Activated T-helper 1 cell treated with anti-CD3 and anti-CD28 coated beads, Interleukin-12 subunit alpha, Interleukin-12 subunit beta, Interleukin-2, Interleukin-4 antibody, amounts not matched to agents 30 ng/mL and 10 ng/mL and 1 ng/mL, durations not matched to agents 14 hours and 24 hours and 36 hours (primary cell): ENCODE measurements at regions not wholly inside any gene's neighbourhood (a gene's known extent, or its start where the extent isn't known, plus 50 kb on each side); places are given as distances from the start of the nearest gene placed in this dataset.
A peak's percentile ranks its signal among the peaks of the same experiment; 100 is the strongest.

Experiments
- DNase-seq: peaks from one replicate; pipeline ENCODE4 v3.0.0; 2021; ENCODE audit warnings: low spot score
- H3K27ac Mint-ChIP-seq: one replicate; pipeline ENCODE4 v1.8.0; 2021; ENCODE audit warnings: mild to moderate bottlenecking, mixed read lengths
- H3K27me3 Mint-ChIP-seq: one replicate; pipeline ENCODE4 v1.8.0; 2022; ENCODE audit warnings: mild to moderate bottlenecking, moderate library complexity, mixed read lengths; ENCODE audit not compliant: insufficient read depth
- H3K36me3 Mint-ChIP-seq: one replicate; pipeline ENCODE4 v1.8.0; 2021; ENCODE audit warnings: low read depth, mixed read lengths
- H3K4me1 Mint-ChIP-seq: one replicate; pipeline ENCODE4 v1.8.0; 2021; ENCODE audit warnings: low read depth, mixed read lengths
- H3K4me3 Mint-ChIP-seq: one replicate; pipeline ENCODE4 v1.8.0; 2021; ENCODE audit warnings: mild to moderate bottlenecking, moderate library complexity, mixed read lengths
- H3K9me3 Mint-ChIP-seq: one replicate; pipeline ENCODE4 v1.8.0; 2021; ENCODE audit warnings: mixed read lengths
- intact Hi-C: fragments of 100-400 bp; cut with micrococcal nuclease; formaldehyde crosslinking; loops from one replicate; pipeline ENCODE4 v1.15.1; 2024

GRCh38 chr2:217657252-217657651 lies 345.5 kb downstream of the TNS1 start:
- intact Hi-C loops: no loop called here
- Mint-ChIP-seq H3K4me1 (peaks cover 16% of the 10 kb centered on the region), H3K4me3 (no peak overlapping the region), H3K9me3 (no peaks in the 10 kb centered on the region), H3K36me3 (no peaks in the 10 kb centered on the region), H3K27ac (no peak overlapping the region), H3K27me3 (peaks cover 4% of the 10 kb centered on the region)
- DNase-seq: no peak

DNA sequence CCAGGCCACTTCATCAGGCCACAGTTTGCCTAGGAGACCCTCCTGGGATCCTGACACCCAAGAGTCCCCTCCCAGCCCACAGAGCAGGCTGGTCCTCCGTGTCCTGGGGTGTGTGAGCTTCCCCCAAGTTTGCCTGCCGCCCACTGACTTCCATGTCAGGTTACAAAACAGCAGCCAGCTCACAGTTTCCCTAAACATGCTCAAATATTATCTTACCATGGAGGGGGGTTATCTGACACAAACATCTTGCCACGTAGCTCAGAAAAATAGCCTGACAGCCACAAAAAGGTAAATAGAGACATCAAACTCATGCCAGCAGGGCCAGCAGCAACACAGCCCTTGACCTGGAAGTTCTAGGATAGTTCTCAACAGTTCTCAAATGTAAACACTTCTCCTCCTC lies 346.5 kb downstream of the TNS1 start:
- Mint-ChIP-seq H3K36me3 (no peaks in the 10 kb centered on the region), H3K9me3 (no peaks in the 10 kb centered on the region), H3K4me3 (no peak overlapping the region), H3K27me3 (peaks cover 4% of the 10 kb centered on the region), H3K27ac (no peak overlapping the region), H3K4me1 (peaks cover 16% of the 10 kb centered on the region)
- no peak for DNase-seq
- intact Hi-C loops: no loop called here

GRCh38 chr2:217655651-217656050 lies 347.1 kb downstream of the TNS1 start:
- intact Hi-C loops: no loop called here
- Mint-ChIP-seq H3K9me3 (no peaks in the 10 kb centered on the region), H3K36me3 (no peaks in the 10 kb centered on the region)

DNA sequence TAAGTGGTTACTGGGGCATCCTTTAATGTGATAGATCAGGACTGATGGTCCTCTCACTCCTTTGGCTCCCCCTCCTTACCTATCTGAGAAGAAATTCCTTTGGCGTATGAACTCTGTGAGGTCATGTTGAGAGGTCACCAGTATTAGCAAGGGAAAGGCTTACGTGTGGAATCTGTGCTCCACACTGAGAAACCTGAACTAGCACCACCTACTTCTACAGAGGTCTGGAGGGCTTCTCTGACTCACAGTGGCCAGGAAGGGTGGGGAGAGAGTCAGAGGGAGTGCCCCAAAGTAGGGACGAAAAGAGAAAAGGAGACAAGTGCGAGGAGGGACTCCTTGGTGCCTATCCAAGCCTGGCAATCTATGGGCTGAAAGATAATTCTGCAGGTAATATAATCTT lies 348.6 kb downstream of the TNS1 start:
- Mint-ChIP-seq H3K27me3 (peaks cover 4% of the 10 kb centered on the region), H3K4me1 (peaks cover 4% of the 10 kb centered on the region), H3K27ac (no peak overlapping the region), H3K4me3 (no peak overlapping the region), H3K9me3 (no peaks in the 10 kb centered on the region), H3K36me3 (no peaks in the 10 kb centered on the region)
- no peak for DNase-seq
- intact Hi-C loops: no loop called here

More at GRCh38 chr2:217655651-217656050, 347.1 kb downstream of the TNS1 start:
- no peak for DNase-seq
- Mint-ChIP-seq H3K27ac (no peak overlapping the region), H3K4me3 (no peak overlapping the region), H3K4me1 (peaks cover 9% of the 10 kb centered on the region), H3K27me3 (peaks cover 4% of the 10 kb centered on the region)

- H3K27ac Mint-ChIP-seq: no peak overlapping the region
- no peaks in the 10 kb centered on the region for H3K9me3 Mint-ChIP-seq
- no peaks in the 10 kb centered on the region for H3K36me3 Mint-ChIP-seq
- H3K4me3 Mint-ChIP-seq: no peak overlapping the region
- peaks cover 4% of the 10 kb centered on the region for H3K27me3 Mint-ChIP-seq
- peaks cover 4% of the 10 kb centered on the region for H3K4me1 Mint-ChIP-seq
- DNase-seq: no peak
- intact Hi-C loops: no loop called here
Observed at GRCh38 chr2:217652761-217653639, 349.8 kb downstream of the TNS1 start.

- no peak overlapping the region for H3K27ac Mint-ChIP-seq
- H3K4me3 Mint-ChIP-seq: no peak overlapping the region
- intact Hi-C loops: loop anchor here (1.0 to 2.0 kb wide), 3 partner anchors 62 to 874 kb away; no protein-coding TSS in a partner anchor
- H3K4me1 Mint-ChIP-seq: no peaks in the 10 kb centered on the region
- peaks cover 4% of the 10 kb centered on the region for H3K27me3 Mint-ChIP-seq
- no peaks in the 10 kb centered on the region for H3K36me3 Mint-ChIP-seq
- peak; percentile 12 for DNase-seq
- H3K9me3 Mint-ChIP-seq: no peaks in the 10 kb centered on the region
Observed at GRCh38 chr2:217650716-217651360, 352.0 kb downstream of the TNS1 start.

- Mint-ChIP-seq H3K4me1 (no peaks in the 10 kb centered on the region), H3K9me3 (no peaks in the 10 kb centered on the region), H3K4me3 (no peak overlapping the region), H3K27me3 (peaks cover 4% of the 10 kb centered on the region), H3K27ac (no peak overlapping the region), H3K36me3 (no peaks in the 10 kb centered on the region)
- no peak for DNase-seq
- intact Hi-C loops: loop anchor here (1.0 to 2.0 kb wide), 3 partner anchors 63 to 873 kb away; no protein-coding TSS in a partner anchor
Observed at GRCh38 chr2:217650229-217650628, 352.6 kb downstream of the TNS1 start.

DNA sequence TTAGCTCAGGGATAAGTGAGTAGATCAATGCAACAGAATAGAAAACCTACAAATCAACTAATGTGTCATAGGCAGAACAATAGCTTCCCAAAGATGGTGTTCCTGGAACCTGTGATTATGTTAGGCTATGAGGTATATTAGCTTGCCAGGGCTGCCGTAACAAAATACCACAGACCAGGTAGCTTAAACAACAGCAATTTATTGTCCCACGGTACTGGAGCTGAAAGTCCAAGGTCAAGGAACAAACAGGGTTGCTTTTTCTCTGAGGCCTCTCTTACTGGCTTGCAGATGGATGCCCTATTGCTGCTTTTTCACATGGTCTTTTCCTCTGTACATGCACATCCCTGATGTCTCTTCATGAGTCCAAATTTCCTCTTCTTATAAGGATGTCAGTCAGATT lies 354.9 kb downstream of the TNS1 start:
- DNase-seq: no peak
- Mint-ChIP-seq H3K27me3 (peaks cover under 1% of the 10 kb centered on the region), H3K27ac (no peak overlapping the region), H3K4me1 (no peaks in the 10 kb centered on the region), H3K9me3 (no peaks in the 10 kb centered on the region), H3K36me3 (no peaks in the 10 kb centered on the region), H3K4me3 (no peak overlapping the region)
- intact Hi-C loops: no loop called here

DNA sequence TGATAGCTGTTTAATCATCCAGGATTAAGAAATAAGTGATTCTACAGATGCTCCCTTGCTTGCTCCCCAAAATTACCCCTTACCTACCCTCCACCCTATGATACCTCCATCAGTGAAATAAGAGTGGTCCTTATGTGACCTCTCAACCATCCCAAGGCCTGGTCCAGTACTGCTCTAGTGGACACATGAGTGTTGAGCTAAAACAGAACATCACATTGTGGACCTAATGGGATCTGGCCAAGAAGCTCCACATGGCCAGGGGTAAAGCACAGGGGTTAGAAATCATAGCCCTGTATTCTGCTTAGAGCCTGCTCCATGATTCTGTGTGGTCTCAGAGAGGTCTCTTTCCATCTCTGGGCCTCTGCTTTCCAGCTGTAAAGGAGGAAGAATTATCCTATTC lies 355.6 kb downstream of the TNS1 start:
- H3K4me1 Mint-ChIP-seq: no peaks in the 10 kb centered on the region
- no peak overlapping the region for H3K4me3 Mint-ChIP-seq
- H3K27ac Mint-ChIP-seq: no peak overlapping the region
- no peak for DNase-seq
- intact Hi-C loops: no loop called here
- no peaks in the 10 kb centered on the region for H3K27me3 Mint-ChIP-seq
- no peaks in the 10 kb centered on the region for H3K36me3 Mint-ChIP-seq
- H3K9me3 Mint-ChIP-seq: no peaks in the 10 kb centered on the region

DNA sequence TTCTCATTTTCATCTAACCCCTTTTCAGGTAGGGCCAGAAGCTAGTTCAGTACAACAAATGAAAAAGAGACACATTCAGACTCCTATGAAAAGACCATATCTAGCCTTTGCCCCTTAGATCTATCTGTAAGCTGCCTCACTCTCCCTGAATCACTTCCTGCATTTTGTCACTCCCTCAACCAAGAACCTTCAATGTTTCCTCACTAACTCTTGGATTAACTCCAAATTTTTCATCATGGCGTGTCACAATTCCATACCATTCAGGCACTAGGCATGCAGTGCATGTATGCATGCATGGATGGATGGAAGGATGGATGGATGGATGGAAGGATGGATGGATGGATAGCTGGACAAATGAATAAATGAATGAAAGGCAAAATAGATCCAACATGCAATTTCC lies 356.9 kb downstream of the TNS1 start:
- Mint-ChIP-seq H3K4me1 (no peaks in the 10 kb centered on the region), H3K4me3 (no peak overlapping the region), H3K27me3 (no peaks in the 10 kb centered on the region), H3K36me3 (no peaks in the 10 kb centered on the region), H3K9me3 (no peaks in the 10 kb centered on the region), H3K27ac (no peak overlapping the region)
- intact Hi-C loops: no loop called here
- no peak for DNase-seq

GRCh38 chr2:217643789-217644301 lies 358.9 kb downstream of the TNS1 start:
- no peaks in the 10 kb centered on the region for H3K36me3 Mint-ChIP-seq
- no peaks in the 10 kb centered on the region for H3K9me3 Mint-ChIP-seq
- no peak for DNase-seq
- H3K27ac Mint-ChIP-seq: no peak overlapping the region
- no peak overlapping the region for H3K4me3 Mint-ChIP-seq
- intact Hi-C loops: no loop called here
- no peaks in the 10 kb centered on the region for H3K4me1 Mint-ChIP-seq
- H3K27me3 Mint-ChIP-seq: peaks cover 4% of the 10 kb centered on the region

- no peak for DNase-seq
- Mint-ChIP-seq H3K9me3 (no peaks in the 10 kb centered on the region), H3K36me3 (no peaks in the 10 kb centered on the region), H3K4me3 (no peak overlapping the region), H3K4me1 (no peaks in the 10 kb centered on the region), H3K27me3 (peaks cover 4% of the 10 kb centered on the region), H3K27ac (no peak overlapping the region)
- intact Hi-C loops: no loop called here
Observed at GRCh38 chr2:217642944-217643343, 359.9 kb downstream of the TNS1 start.

GRCh38 chr2:217641960-217642359 lies 360.8 kb downstream of the TNS1 start:
- Mint-ChIP-seq H3K27ac (no peak overlapping the region), H3K27me3 (peaks cover 4% of the 10 kb centered on the region), H3K9me3 (no peaks in the 10 kb centered on the region), H3K36me3 (no peaks in the 10 kb centered on the region), H3K4me1 (no peaks in the 10 kb centered on the region), H3K4me3 (no peak overlapping the region)
- intact Hi-C loops: no loop called here
- DNase-seq: no peak
